ENCODE measurements at regions not wholly inside any gene's neighbourhood (a gene's known extent, or its start where the extent isn't known, plus 50 kb on each side); places are given as distances from the start of the nearest gene placed in this dataset.

- no peak for TF ChIP-seq POLR2AphosphoS5 (IDR thresholded peaks at IDR 0.05; ENCODE audit: low read depth, low read length)
- TF ChIP-seq POLR2A (IDR thresholded peaks at IDR 0.05; ENCODE audit: low read depth, low read length) = no peak
- no peak for TF ChIP-seq TAF1 (IDR thresholded peaks at IDR 0.05; ENCODE audit: borderline replicate concordance, low read depth, low read length)
- DNase-seq (ENCODE audit: insufficient read length) = no peak
- FAIRE-seq = no peak
Measured at GRCh38 chr7:27345164-27345887, 102.7 kb downstream of the EVX1 start.

- DNase-seq (ENCODE audit: insufficient read length) (no peak), FAIRE-seq (no peak)
- TF ChIP-seq POLR2A (IDR thresholded peaks at IDR 0.05; ENCODE audit: low read depth, low read length) = no peak
- TF ChIP-seq TAF1 (IDR thresholded peaks at IDR 0.05; ENCODE audit: borderline replicate concordance, low read depth, low read length) = no peak
- TF ChIP-seq POLR2AphosphoS5 (IDR thresholded peaks at IDR 0.05; ENCODE audit: low read depth, low read length) = no peak
Measured at GRCh38 chr7:27345997-27346396, 103.4 kb downstream of the EVX1 start.

- DNase-seq (ENCODE audit: insufficient read length) = no peak
Measured at GRCh38 chr7:27346531-27347275, 104.1 kb downstream of the EVX1 start.

GRCh38 chr7:27347276-27347640, 104.7 kb downstream of the EVX1 start:
- no peak for DNase-seq (ENCODE audit: insufficient read length)
- FAIRE-seq = no peak
- no peak for TF ChIP-seq TAF1 (IDR thresholded peaks at IDR 0.05; ENCODE audit: borderline replicate concordance, low read depth, low read length)
- TF ChIP-seq POLR2A (IDR thresholded peaks at IDR 0.05; ENCODE audit: low read depth, low read length) = no peak
- TF ChIP-seq POLR2AphosphoS5 (IDR thresholded peaks at IDR 0.05; ENCODE audit: low read depth, low read length) = no peak

More at GRCh38 chr7:27346531-27347275, 104.1 kb downstream of the EVX1 start:
- TF ChIP-seq POLR2AphosphoS5 (IDR thresholded peaks at IDR 0.05; ENCODE audit: low read depth, low read length) (no peak), POLR2A (IDR thresholded peaks at IDR 0.05; ENCODE audit: low read depth, low read length) (no peak), TAF1 (IDR thresholded peaks at IDR 0.05; ENCODE audit: borderline replicate concordance, low read depth, low read length) (no peak)
- FAIRE-seq = no peak

GRCh38 chr7:27349621-27350020, 107.0 kb downstream of the EVX1 start:
- TF ChIP-seq POLR2A (IDR thresholded peaks at IDR 0.05; ENCODE audit: low read depth, low read length) (no peak), POLR2AphosphoS5 (IDR thresholded peaks at IDR 0.05; ENCODE audit: low read depth, low read length) (no peak), TAF1 (IDR thresholded peaks at IDR 0.05; ENCODE audit: borderline replicate concordance, low read depth, low read length) (no peak)
- FAIRE-seq (no peak), DNase-seq (ENCODE audit: insufficient read length) (no peak)

GRCh38 chr7:27351137-27351536, 108.5 kb downstream of the EVX1 start:
- TF ChIP-seq POLR2A (IDR thresholded peaks at IDR 0.05; ENCODE audit: low read depth, low read length) = no peak
- no peak for TF ChIP-seq POLR2AphosphoS5 (IDR thresholded peaks at IDR 0.05; ENCODE audit: low read depth, low read length)
- TF ChIP-seq TAF1 (IDR thresholded peaks at IDR 0.05; ENCODE audit: borderline replicate concordance, low read depth, low read length) = no peak
- DNase-seq (ENCODE audit: insufficient read length) (no peak), FAIRE-seq (no peak)

GRCh38 chr7:27351786-27352185, 109.2 kb downstream of the EVX1 start:
- DNase-seq (ENCODE audit: insufficient read length) = no peak
- TF ChIP-seq TAF1 (IDR thresholded peaks at IDR 0.05; ENCODE audit: borderline replicate concordance, low read depth, low read length) = no peak
- no peak for TF ChIP-seq POLR2A (IDR thresholded peaks at IDR 0.05; ENCODE audit: low read depth, low read length)
- TF ChIP-seq POLR2AphosphoS5 (IDR thresholded peaks at IDR 0.05; ENCODE audit: low read depth, low read length) = no peak
- no peak for FAIRE-seq

- FAIRE-seq (no peak), DNase-seq (ENCODE audit: insufficient read length) (no peak)
- TF ChIP-seq POLR2AphosphoS5 (IDR thresholded peaks at IDR 0.05; ENCODE audit: low read depth, low read length) (no peak), TAF1 (IDR thresholded peaks at IDR 0.05; ENCODE audit: borderline replicate concordance, low read depth, low read length) (no peak), POLR2A (IDR thresholded peaks at IDR 0.05; ENCODE audit: low read depth, low read length) (no peak)
Measured at GRCh38 chr7:27359181-27360125, 116.9 kb downstream of the EVX1 start.

- FAIRE-seq (no peak), DNase-seq (ENCODE audit: insufficient read length) (no peak)
- TF ChIP-seq POLR2AphosphoS5 (IDR thresholded peaks at IDR 0.05; ENCODE audit: low read depth, low read length) = no peak
- TF ChIP-seq POLR2A (IDR thresholded peaks at IDR 0.05; ENCODE audit: low read depth, low read length) = no peak
- no peak for TF ChIP-seq TAF1 (IDR thresholded peaks at IDR 0.05; ENCODE audit: borderline replicate concordance, low read depth, low read length)
Measured at GRCh38 chr7:27361522-27361921, 118.9 kb downstream of the EVX1 start.

GRCh38 chr7:27362026-27362425, 119.4 kb downstream of the EVX1 start:
- TF ChIP-seq POLR2AphosphoS5 (IDR thresholded peaks at IDR 0.05; ENCODE audit: low read depth, low read length) (no peak), POLR2A (IDR thresholded peaks at IDR 0.05; ENCODE audit: low read depth, low read length) (no peak), TAF1 (IDR thresholded peaks at IDR 0.05; ENCODE audit: borderline replicate concordance, low read depth, low read length) (no peak)
- FAIRE-seq (no peak), DNase-seq (ENCODE audit: insufficient read length) (no peak)

GRCh38 chr7:27364344-27364758, 121.7 kb downstream of the EVX1 start:
- TF ChIP-seq POLR2AphosphoS5 (IDR thresholded peaks at IDR 0.05; ENCODE audit: low read depth, low read length) = no peak
- FAIRE-seq = no peak
- DNase-seq (ENCODE audit: insufficient read length) = no peak

All from GM12892 (cell line).